ENCODE measurements at regions not wholly inside any gene's neighbourhood (a gene's known extent, or its start where the extent isn't known, plus 50 kb on each side); places are given as distances from the start of the nearest gene placed in this dataset.

GRCh38 chr3:22377421-22377820 is 626.4 kb upstream of the ZNF385D start:
- no peaks in the 10 kb centered on the region for H3K9me3 ChIP-seq (ENCODE audit: low read length)
- no peak for DNase-seq (ENCODE audit: low spot score)
- ChIA-PET POLR2A (no interaction called here), CTCF (ENCODE audit: low intra/inter-chr PET ratio, low total read pairs) (no interaction called here)
- no peak overlapping the region for H2AFZ ChIP-seq (ENCODE audit: low read length)
- no peaks in the 10 kb centered on the region for H3K79me2 ChIP-seq (ENCODE audit: insufficient read depth, low read length)
- no peak for FAIRE-seq
- no TSS peak for BruUV-seq (replicated peaks)
- no peak overlapping the region for H3K4me2 ChIP-seq (ENCODE audit: low read depth, low read length)
- H3K27ac ChIP-seq (ENCODE audit: extremely low read length, insufficient read depth, low read length) = no peak overlapping the region
- TF ChIP-seq ZNF644 (CRISPR knock-in tag; IDR thresholded peaks at IDR 0.05; ENCODE audit: low read depth) (no peak), TAF1 (CRISPR knock-in tag; IDR thresholded peaks at IDR 0.05) (no peak), ZSCAN25 (CRISPR knock-in tag; IDR thresholded peaks at IDR 0.05) (no peak), HHEX (CRISPR knock-in tag; IDR thresholded peaks at IDR 0.05) (no peak), ADNP (CRISPR knock-in tag; IDR thresholded peaks at IDR 0.05) (no peak), ZNF747 (CRISPR knock-in tag; IDR thresholded peaks at IDR 0.05; ENCODE audit: borderline replicate concordance) (no peak), SIX4 (CRISPR knock-in tag; IDR thresholded peaks at IDR 0.05) (no peak), KDM1A (CRISPR knock-in tag; IDR thresholded peaks at IDR 0.05) (no peak), SRY (CRISPR knock-in tag; IDR thresholded peaks at IDR 0.05) (no peak)
- TF ChIP-seq, protein P1, sequence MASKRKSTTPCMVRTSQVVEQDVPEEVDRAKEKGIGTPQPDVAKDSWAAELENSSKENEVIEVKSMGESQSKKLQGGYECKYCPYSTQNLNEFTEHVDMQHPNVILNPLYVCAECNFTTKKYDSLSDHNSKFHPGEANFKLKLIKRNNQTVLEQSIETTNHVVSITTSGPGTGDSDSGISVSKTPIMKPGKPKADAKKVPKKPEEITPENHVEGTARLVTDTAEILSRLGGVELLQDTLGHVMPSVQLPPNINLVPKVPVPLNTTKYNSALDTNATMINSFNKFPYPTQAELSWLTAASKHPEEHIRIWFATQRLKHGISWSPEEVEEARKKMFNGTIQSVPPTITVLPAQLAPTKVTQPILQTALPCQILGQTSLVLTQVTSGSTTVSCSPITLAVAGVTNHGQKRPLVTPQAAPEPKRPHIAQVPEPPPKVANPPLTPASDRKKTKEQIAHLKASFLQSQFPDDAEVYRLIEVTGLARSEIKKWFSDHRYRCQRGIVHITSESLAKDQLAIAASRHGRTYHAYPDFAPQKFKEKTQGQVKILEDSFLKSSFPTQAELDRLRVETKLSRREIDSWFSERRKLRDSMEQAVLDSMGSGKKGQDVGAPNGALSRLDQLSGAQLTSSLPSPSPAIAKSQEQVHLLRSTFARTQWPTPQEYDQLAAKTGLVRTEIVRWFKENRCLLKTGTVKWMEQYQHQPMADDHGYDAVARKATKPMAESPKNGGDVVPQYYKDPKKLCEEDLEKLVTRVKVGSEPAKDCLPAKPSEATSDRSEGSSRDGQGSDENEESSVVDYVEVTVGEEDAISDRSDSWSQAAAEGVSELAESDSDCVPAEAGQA (IDR thresholded peaks at IDR 0.05; ENCODE audit: low read depth) = no peak
- TF ChIP-seq, protein P1 (CRISPR knock-in tag; IDR thresholded peaks at IDR 0.05; ENCODE audit: borderline replicate concordance) = no peak
- no peaks in the 10 kb centered on the region for H3K36me3 ChIP-seq (replicated peaks in 1 of 2; ENCODE audit: control insufficient read depth in 1 of 2, insufficient read depth in 2 of 2, low read length in 2 of 2)
- in situ Hi-C loops (cut with HindIII; ENCODE audit: extremely low pct_ligation_motif_present, low pct_unique_long_range_greater_than_20kb) (no loop called here), intact Hi-C loops (cut with micrococcal nuclease; ENCODE audit: unreplicated experiment) (no loop called here)
- no peaks in the 10 kb centered on the region for H3K27me3 ChIP-seq (ENCODE audit: control insufficient read depth in 1 of 2, insufficient read depth in 2 of 2, low read length in 2 of 2)
- H3K9ac ChIP-seq (ENCODE audit: insufficient read depth, low read depth, low read length) = no peak overlapping the region
- ATAC-seq = no peak
- H3K4me1 ChIP-seq (ENCODE audit: insufficient read depth, low read length) = no peaks in the 10 kb centered on the region
- no peak overlapping the region for H3K4me3 ChIP-seq (replicated peaks in 1 of 3; ENCODE audit: insufficient read depth in 1 of 3, low read depth in 2 of 3, low read length in 3 of 3)
- H4K20me1 ChIP-seq (ENCODE audit: insufficient read depth, low read length) = no peaks in the 10 kb centered on the region

All from HepG2 (cell line).